GM10248 (cell line): ENCODE measurements at regions not wholly inside any gene's neighbourhood (a gene's known extent, or its start where the extent isn't known, plus 50 kb on each side); places are given as distances from the start of the nearest gene placed in this dataset.
"Not testable (repeated sequence)": the region's sequence is repeated elsewhere in the genome, so short reads cannot be mapped to it uniquely, and the experiment has no call there.

ENCODE experiments used
- CTCF ChIA-PET: fragments of 300-600 bp; sonication (Branson Sonifier 250); formaldehyde crosslinking; extraction: SDS; loops from one replicate; lab custom pipeline; 2021; ENCODE audit warnings: antibody characterized with exemption; lab: Yijun Ruan, JAX
- POLR2A ChIA-PET: fragments of 350-650 bp; sonication (Branson Sonifier 250); formaldehyde crosslinking; extraction: SDS; loops from one replicate; lab custom pipeline; 2020; ENCODE audit warnings: antibody characterized with exemption; lab: Yijun Ruan, JAX
- DNase-seq: peaks from one replicate; pipeline ENCODE4 v3.0.0; 2012; ENCODE audit errors: extremely low spot score
- CTCF ChIP-seq: IDR thresholded peaks from 2 replicates; pipeline ENCODE4 v1.5.1; 2012; ENCODE audit warnings: mild to moderate bottlenecking, low read depth; ENCODE audit errors: extremely low read depth, missing control alignments, control extremely low read depth

- DNase-seq, POLR2A ChIA-PET: not testable (repeated sequence)
- CTCF ChIA-PET = interaction anchor here (1.6 kb wide), 1 partner anchor 132 kb away, joined by 4 read pairs; no protein-coding TSS in a partner anchor
These were observed 125.4 kb upstream of the ALDH3B2 start for GRCh38 chr11:67799808-67800207.

GRCh38 chr11:67797726-67798521, 123.5 kb upstream of the ALDH3B2 start:
- CTCF ChIA-PET, DNase-seq, POLR2A ChIA-PET: not testable (repeated sequence)

GRCh38 chr11:67795746-67796145, 121.3 kb upstream of the ALDH3B2 start:
- ChIA-PET POLR2A (no interaction called here), CTCF (no interaction called here)
- DNase-seq = no peak
- no peak for TF ChIP-seq CTCF

- DNase-seq, CTCF ChIA-PET, POLR2A ChIA-PET: not testable (repeated sequence)
These were observed 119.3 kb upstream of the ALDH3B2 start for GRCh38 chr11:67793750-67794149.

- DNase-seq, POLR2A ChIA-PET: not testable (repeated sequence)
- TF ChIP-seq CTCF = peak; percentile 47
- CTCF ChIA-PET = interaction anchor here (0.9 kb wide), 2 partner anchors 11 to 163 kb away, joined by 3 to 4 read pairs; partner anchors contain the start of gene NUDT8
These were observed 118.0 kb upstream of the ALDH3B2 start for GRCh38 chr11:67792273-67792990.

GRCh38 chr11:67791598-67792170, 117.3 kb upstream of the ALDH3B2 start:
- CTCF ChIA-PET = interaction anchor here (0.9 kb wide), 2 partner anchors 11 to 162 kb away, joined by 3 to 4 read pairs; partner anchors contain the start of gene NUDT8
- DNase-seq, POLR2A ChIA-PET: not testable (repeated sequence)

GRCh38 chr11:67788341-67788695, 113.9 kb upstream of the ALDH3B2 start:
- POLR2A ChIA-PET, CTCF ChIA-PET, DNase-seq: not testable (repeated sequence)

GRCh38 chr11:67787681-67788340, 113.4 kb upstream of the ALDH3B2 start:
- CTCF ChIA-PET, POLR2A ChIA-PET, DNase-seq: not testable (repeated sequence)

GRCh38 chr11:67781967-67782366, 107.5 kb upstream of the ALDH3B2 start:
- CTCF ChIA-PET, POLR2A ChIA-PET, DNase-seq: not testable (repeated sequence)

- DNase-seq, CTCF ChIA-PET, POLR2A ChIA-PET: not testable (repeated sequence)
These were observed 107.1 kb upstream of the ALDH3B2 start for GRCh38 chr11:67781506-67781905.
